Activated CD4-positive, alpha-beta T cell treated with anti-CD3 and anti-CD28 coated beads for 36 hours (primary cell): ENCODE measurements at regions not wholly inside any gene's neighbourhood (a gene's known extent, or its start where the extent isn't known, plus 50 kb on each side); places are given as distances from the start of the nearest gene placed in this dataset.

Experiments used
- ATAC-seq: fragments of 200-7000 bp; cut with Tn5 transposase; one replicate; pipeline ENCODE4 v1.10.0; 2021; ENCODE audit warnings: mild to moderate bottlenecking, moderate library complexity
- CTCF ChIA-PET: fragments of 350-600 bp; sonication (Branson Sonifier 250); formaldehyde crosslinking; loops from one replicate; lab custom pipeline; 2021; ENCODE audit warnings: antibody characterized with exemption; lab: Charles Lee
- POLR2A ChIA-PET: fragments of 350-600 bp; sonication (Branson Sonifier 250); formaldehyde crosslinking; loops from one replicate; lab custom pipeline; 2021; ENCODE audit warnings: antibody characterized with exemption, inconsistent platforms; lab: Charles Lee
- DNase-seq: peaks from one replicate; pipeline ENCODE4 v3.0.0-alpha.2; 2020
- H3K27ac Mint-ChIP-seq: one replicate; pipeline ENCODE4 v1.8.0; 2021; ENCODE audit warnings: mixed read lengths
- H3K27me3 Mint-ChIP-seq: one replicate; pipeline ENCODE4 v1.8.0; 2021; ENCODE audit warnings: mixed read lengths
- H3K36me3 Mint-ChIP-seq: one replicate; pipeline ENCODE4 v1.8.0; 2021; ENCODE audit warnings: low read depth, mixed read lengths
- H3K4me1 Mint-ChIP-seq: one replicate; pipeline ENCODE4 v1.8.0; 2021; ENCODE audit warnings: mixed read lengths
- H3K4me3 Mint-ChIP-seq: one replicate; pipeline ENCODE4 v1.8.0; 2021; ENCODE audit warnings: mild to moderate bottlenecking, moderate library complexity, mixed read lengths
- H3K9me3 Mint-ChIP-seq: one replicate; pipeline ENCODE4 v1.8.0; 2021; ENCODE audit warnings: low read depth, mixed read lengths
- intact Hi-C, 2 experiments: fragments of 100-400 bp; cut with DNase I in 1 of 2; cut with micrococcal nuclease in 1 of 2; formaldehyde crosslinking; loops; one replicate each; pipeline versions ENCODE4 v1.14.2 to v1.15.1; 2022 to 2024; cut with DNase I, micrococcal nuclease

- H3K36me3 Mint-ChIP-seq, result no peaks in the 10 kb centered on the region
- ChIA-PET CTCF (no interaction called here), POLR2A (no interaction called here)
- no peak for ATAC-seq
- peaks cover 24% of the 10 kb centered on the region for H3K27me3 Mint-ChIP-seq
- H3K27ac Mint-ChIP-seq, result no peak overlapping the region
- no peaks in the 10 kb centered on the region for H3K9me3 Mint-ChIP-seq
- no peak overlapping the region for H3K4me3 Mint-ChIP-seq
- no peak for DNase-seq
- peaks cover 6% of the 10 kb centered on the region for H3K4me1 Mint-ChIP-seq
- intact Hi-C loops, result loop anchor here (5.0 kb wide), 2 partner anchors 147 to 232 kb away; partner anchors contain the start of gene SMAD6 (in 2 of the 2)
Observed at GRCh38 chr15:66849746-66850077, 147.7 kb downstream of the SMAD6 start.

GRCh38 chr15:66850078-66850991 is 148.3 kb downstream of the SMAD6 start:
- no peaks in the 10 kb centered on the region for H3K9me3 Mint-ChIP-seq
- ChIA-PET POLR2A (no interaction called here), CTCF (interaction anchor here (0.6 to 3.3 kb wide), 19 partner anchors 11 to 284 kb away, joined by 3 to 33 read pairs (median 6); no protein-coding TSS in a partner anchor)
- peaks cover 6% of the 10 kb centered on the region for H3K4me1 Mint-ChIP-seq
- H3K27me3 Mint-ChIP-seq, result peaks cover 20% of the 10 kb centered on the region
- intact Hi-C loops, result loop anchor here (5.0 kb wide), 2 partner anchors 148 to 233 kb away; partner anchors contain the start of gene SMAD6 (in 2 of the 2)
- no peak overlapping the region for H3K4me3 Mint-ChIP-seq
- H3K36me3 Mint-ChIP-seq, result no peaks in the 10 kb centered on the region
- DNase-seq (no peak), ATAC-seq (no peak)
- H3K27ac Mint-ChIP-seq, result no peak overlapping the region

GRCh38 chr15:66850996-66851310 is 148.9 kb downstream of the SMAD6 start:
- intact Hi-C loops, result loop anchor here (1.0 to 5.0 kb wide), 4 partner anchors 149 to 248 kb away; partner anchors contain the start of gene SMAD6 (in 2 of the 2)
- Mint-ChIP-seq H3K9me3 (no peaks in the 10 kb centered on the region), H3K4me3 (no peak overlapping the region), H3K36me3 (no peaks in the 10 kb centered on the region), H3K27ac (no peak overlapping the region), H3K27me3 (peaks cover 17% of the 10 kb centered on the region), H3K4me1 (peaks cover 6% of the 10 kb centered on the region)
- ChIA-PET CTCF (interaction anchor here (0.7 to 3.3 kb wide), 28 partner anchors 10 to 321 kb away, joined by 3 to 33 read pairs (median 5); no protein-coding TSS in a partner anchor), POLR2A (no interaction called here)
- DNase-seq, result no peak
- no peak for ATAC-seq

- no peak overlapping the region for H3K4me3 Mint-ChIP-seq
- ATAC-seq (peak; percentile 100), DNase-seq (peak; percentile 90)
- H3K9me3 Mint-ChIP-seq, result no peaks in the 10 kb centered on the region
- peak overlapping the region; percentile 58 for H3K27ac Mint-ChIP-seq
- intact Hi-C loops, result loop anchor here (1.0 to 5.0 kb wide), 4 partner anchors 149 to 248 kb away; partner anchors contain the start of gene SMAD6 (in 2 of the 2)
- ChIA-PET CTCF (interaction anchor here (0.6 to 3.3 kb wide), 44 partner anchors 10 to 1799 kb away, joined by 3 to 33 read pairs (median 4); no protein-coding TSS in a partner anchor), POLR2A (no interaction called here)
- no peaks in the 10 kb centered on the region for H3K36me3 Mint-ChIP-seq
- peaks cover 15% of the 10 kb centered on the region for H3K27me3 Mint-ChIP-seq
- H3K4me1 Mint-ChIP-seq, result peaks cover 6% of the 10 kb centered on the region
Observed at GRCh38 chr15:66851311-66852063, 149.5 kb downstream of the SMAD6 start.

GRCh38 chr15:66852064-66852905 is 150.2 kb downstream of the SMAD6 start:
- intact Hi-C loops, result loop anchor here (5.0 kb wide), 2 partner anchors 150 to 235 kb away; partner anchors contain the start of gene SMAD6 (in 2 of the 2)

GRCh38 chr15:66854012-66854965 is 152.3 kb downstream of the SMAD6 start:
- DNase-seq (no peak), ATAC-seq (no peak)
- intact Hi-C loops, result loop anchor here (5.0 kb wide), 2 partner anchors 152 to 237 kb away; partner anchors contain the start of gene SMAD6 (in 2 of the 2)
- CTCF ChIA-PET, result interaction anchor here (0.6 to 0.7 kb wide), 3 partner anchors 41 to 247 kb away, joined by 4 read pairs; no protein-coding TSS in a partner anchor
- Mint-ChIP-seq H3K4me3 (no peak overlapping the region), H3K27ac (no peak overlapping the region), H3K36me3 (no peaks in the 10 kb centered on the region), H3K9me3 (no peaks in the 10 kb centered on the region), H3K4me1 (peaks cover 6% of the 10 kb centered on the region), H3K27me3 (peaks cover 14% of the 10 kb centered on the region)
- POLR2A ChIA-PET, result no interaction called here

More at GRCh38 chr15:66852064-66852905, 150.2 kb downstream of the SMAD6 start:
- Mint-ChIP-seq H3K27me3 (peaks cover 13% of the 10 kb centered on the region), H3K4me1 (peaks cover 6% of the 10 kb centered on the region), H3K4me3 (no peak overlapping the region), H3K27ac (peak overlapping the region; percentile 58), H3K36me3 (no peaks in the 10 kb centered on the region), H3K9me3 (no peaks in the 10 kb centered on the region)
- ChIA-PET POLR2A (no interaction called here), CTCF (interaction anchor here (0.6 to 3.3 kb wide), 39 partner anchors 9 to 1799 kb away, joined by 3 to 33 read pairs (median 4); no protein-coding TSS in a partner anchor)
- ATAC-seq (no peak), DNase-seq (no peak)

- peaks cover 6% of the 10 kb centered on the region for H3K4me1 Mint-ChIP-seq
- POLR2A ChIA-PET, result no interaction called here
- intact Hi-C loops, result no loop called here
- no peak for DNase-seq
- H3K4me3 Mint-ChIP-seq, result no peak overlapping the region
- no peak for ATAC-seq
- no peaks in the 10 kb centered on the region for H3K9me3 Mint-ChIP-seq
- no peaks in the 10 kb centered on the region for H3K36me3 Mint-ChIP-seq
- CTCF ChIA-PET, result no interaction called here
- peaks cover 17% of the 10 kb centered on the region for H3K27me3 Mint-ChIP-seq
- no peak overlapping the region for H3K27ac Mint-ChIP-seq
Observed at GRCh38 chr15:66855041-66855440, 153.0 kb downstream of the SMAD6 start.

GRCh38 chr15:66857694-66858093 is 155.7 kb downstream of the SMAD6 start:
- no peak overlapping the region for H3K4me3 Mint-ChIP-seq
- no peak overlapping the region for H3K27ac Mint-ChIP-seq
- CTCF ChIA-PET, result interaction anchor here (0.7 kb wide), 1 partner anchor 111 kb away, joined by 4 read pairs; no protein-coding TSS in a partner anchor
- no peaks in the 10 kb centered on the region for H3K9me3 Mint-ChIP-seq
- H3K27me3 Mint-ChIP-seq, result peaks cover 18% of the 10 kb centered on the region
- intact Hi-C loops, result no loop called here
- DNase-seq, result no peak
- no peaks in the 10 kb centered on the region for H3K4me1 Mint-ChIP-seq
- POLR2A ChIA-PET, result no interaction called here
- H3K36me3 Mint-ChIP-seq, result no peaks in the 10 kb centered on the region
- no peak for ATAC-seq

- no peak overlapping the region for H3K4me3 Mint-ChIP-seq
- DNase-seq (no peak), ATAC-seq (no peak)
- H3K27ac Mint-ChIP-seq, result no peak overlapping the region
- ChIA-PET CTCF (interaction anchor here (0.6 to 1.0 kb wide), 4 partner anchors 112 to 209 kb away, joined by 3 to 4 read pairs (median 4); no protein-coding TSS in a partner anchor), POLR2A (no interaction called here)
- intact Hi-C loops, result no loop called here
- no peaks in the 10 kb centered on the region for H3K9me3 Mint-ChIP-seq
- no peaks in the 10 kb centered on the region for H3K4me1 Mint-ChIP-seq
- H3K36me3 Mint-ChIP-seq, result no peaks in the 10 kb centered on the region
- H3K27me3 Mint-ChIP-seq, result peaks cover 16% of the 10 kb centered on the region
Observed at GRCh38 chr15:66858423-66859207, 156.6 kb downstream of the SMAD6 start.
